Chondrocyte (in vitro differentiated cells): ENCODE measurements at regions not wholly inside any gene's neighbourhood (a gene's known extent, or its start where the extent isn't known, plus 50 kb on each side); places are given as distances from the start of the nearest gene placed in this dataset.

ENCODE experiments used
- DNase-seq: peaks from one replicate; pipeline ENCODE4 v3.0.0; 2021; ENCODE audit warnings: mixed read lengths, low spot score
- H3K27ac Mint-ChIP-seq: one replicate; pipeline ENCODE4 v1.8.0; 2021; ENCODE audit warnings: mild to moderate bottlenecking, moderate library complexity, mixed read lengths; ENCODE audit not compliant: unreplicated experiment
- H3K27me3 Mint-ChIP-seq: 2 replicates; pipeline ENCODE4 v1.8.0; 2021; ENCODE audit warnings: low read depth, mixed read lengths
- H3K36me3 Mint-ChIP-seq: 2 replicates; pipeline ENCODE4 v1.8.0; 2021; ENCODE audit warnings: low read depth, mixed read lengths
- H3K4me1 Mint-ChIP-seq: 2 replicates; pipeline ENCODE4 v1.8.0; 2021; ENCODE audit warnings: low read depth, mild to moderate bottlenecking, mixed read lengths
- H3K4me3 Mint-ChIP-seq: one replicate; pipeline ENCODE4 v1.8.0; 2021; ENCODE audit warnings: mild to moderate bottlenecking, moderate library complexity, mixed read lengths; ENCODE audit not compliant: unreplicated experiment
- H3K9me3 Mint-ChIP-seq: 2 replicates; pipeline ENCODE4 v1.8.0; 2021; ENCODE audit warnings: low read depth, mixed read lengths
- TF ChIP-seq, protein P1 (sequence below): fragments of 200-600 bp; sonication (generic); IDR thresholded peaks from 2 replicates; pipeline ENCODE4 v1.5.0; 2021; ENCODE audit warnings: antibody characterized with exemption, mild to moderate bottlenecking, moderate library complexity

DNA sequence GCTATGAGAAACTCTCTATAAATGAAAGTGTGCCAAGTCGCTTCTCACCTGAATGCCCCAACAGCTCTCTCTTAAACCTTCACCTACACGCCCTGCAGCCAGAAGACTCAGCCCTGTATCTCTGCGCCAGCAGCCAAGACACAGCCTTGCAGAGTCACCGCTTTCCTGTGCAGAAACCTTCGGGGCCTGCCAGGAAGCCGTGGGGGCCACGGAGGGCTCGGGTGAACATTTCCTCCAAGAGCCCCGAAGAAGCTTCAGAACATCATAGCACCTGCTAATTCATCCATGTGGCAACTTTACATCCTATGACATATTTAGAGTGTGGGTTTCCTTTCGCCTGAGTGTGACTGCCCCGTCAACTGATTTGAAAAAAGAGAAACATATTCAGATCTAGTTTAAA, 55.7 kb upstream of the PRSS58 start:
- Mint-ChIP-seq H3K4me3 (no peak overlapping the region), H3K27ac (no peak overlapping the region), H3K4me1 (no peaks in the 10 kb centered on the region)

GRCh38 chr7:142311876-142312275, 54.0 kb upstream of the PRSS58 start:
- Mint-ChIP-seq H3K36me3 (no peaks in the 10 kb centered on the region), H3K9me3 (no peaks in the 10 kb centered on the region), H3K27ac (no peak overlapping the region), H3K27me3 (peaks cover 27% of the 10 kb centered on the region), H3K4me3 (no peak overlapping the region), H3K4me1 (no peaks in the 10 kb centered on the region)
- TF ChIP-seq, protein P1, sequence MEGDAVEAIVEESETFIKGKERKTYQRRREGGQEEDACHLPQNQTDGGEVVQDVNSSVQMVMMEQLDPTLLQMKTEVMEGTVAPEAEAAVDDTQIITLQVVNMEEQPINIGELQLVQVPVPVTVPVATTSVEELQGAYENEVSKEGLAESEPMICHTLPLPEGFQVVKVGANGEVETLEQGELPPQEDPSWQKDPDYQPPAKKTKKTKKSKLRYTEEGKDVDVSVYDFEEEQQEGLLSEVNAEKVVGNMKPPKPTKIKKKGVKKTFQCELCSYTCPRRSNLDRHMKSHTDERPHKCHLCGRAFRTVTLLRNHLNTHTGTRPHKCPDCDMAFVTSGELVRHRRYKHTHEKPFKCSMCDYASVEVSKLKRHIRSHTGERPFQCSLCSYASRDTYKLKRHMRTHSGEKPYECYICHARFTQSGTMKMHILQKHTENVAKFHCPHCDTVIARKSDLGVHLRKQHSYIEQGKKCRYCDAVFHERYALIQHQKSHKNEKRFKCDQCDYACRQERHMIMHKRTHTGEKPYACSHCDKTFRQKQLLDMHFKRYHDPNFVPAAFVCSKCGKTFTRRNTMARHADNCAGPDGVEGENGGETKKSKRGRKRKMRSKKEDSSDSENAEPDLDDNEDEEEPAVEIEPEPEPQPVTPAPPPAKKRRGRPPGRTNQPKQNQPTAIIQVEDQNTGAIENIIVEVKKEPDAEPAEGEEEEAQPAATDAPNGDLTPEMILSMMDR, result no peak
- no peak for DNase-seq

More for the DNA sequence above, 55.7 kb upstream of the PRSS58 start:
- H3K36me3 Mint-ChIP-seq, result no peaks in the 10 kb centered on the region
- TF ChIP-seq, protein P1, result no peak
- DNase-seq, result no peak
- H3K9me3 Mint-ChIP-seq, result no peaks in the 10 kb centered on the region
- peaks cover 28% of the 10 kb centered on the region for H3K27me3 Mint-ChIP-seq

DNA sequence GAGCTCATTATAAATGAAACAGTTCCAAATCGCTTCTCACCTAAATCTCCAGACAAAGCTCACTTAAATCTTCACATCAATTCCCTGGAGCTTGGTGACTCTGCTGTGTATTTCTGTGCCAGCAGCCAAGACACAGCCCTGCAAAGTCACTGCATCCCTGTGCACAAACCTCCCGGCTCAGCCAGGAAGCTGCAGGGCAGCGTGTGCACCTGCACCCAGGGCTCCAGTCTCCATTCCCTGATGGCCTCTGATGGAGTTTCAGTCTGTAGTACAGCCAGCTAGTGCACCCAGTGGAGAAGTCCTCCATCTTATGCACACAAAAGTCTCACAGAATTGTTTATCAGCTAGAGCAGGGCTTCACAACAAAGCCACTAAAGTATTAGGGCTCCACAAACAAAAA, 51.1 kb upstream of the PRSS58 start:
- Mint-ChIP-seq H3K9me3 (peaks cover 3% of the 10 kb centered on the region), H3K4me3 (no peak overlapping the region), H3K36me3 (no peaks in the 10 kb centered on the region), H3K27ac (no peak overlapping the region), H3K27me3 (peaks cover 29% of the 10 kb centered on the region), H3K4me1 (no peaks in the 10 kb centered on the region)
- no peak for DNase-seq
- TF ChIP-seq, protein P1, result no peak

DNA sequence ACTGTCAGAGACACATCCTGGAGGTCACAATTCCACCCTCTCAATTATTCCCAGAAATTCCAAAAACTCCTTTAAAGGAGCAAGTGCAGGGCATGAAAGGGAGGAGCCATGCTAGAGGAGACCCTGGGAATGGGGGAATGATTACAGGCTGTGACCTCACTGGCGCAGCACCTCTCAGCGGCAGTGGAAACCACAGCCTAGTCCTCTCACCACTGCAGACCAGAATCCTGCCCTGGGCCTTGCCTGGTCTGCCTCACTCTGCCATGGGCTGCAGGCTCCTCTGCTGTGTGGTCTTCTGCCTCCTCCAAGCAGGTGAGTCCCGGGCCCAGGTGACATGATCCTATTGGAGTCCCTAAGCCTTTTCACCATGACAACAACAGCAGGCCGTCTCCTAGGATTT, 50.5 kb upstream of the PRSS58 start:
- Mint-ChIP-seq H3K9me3 (peaks cover 3% of the 10 kb centered on the region), H3K27me3 (peaks cover 33% of the 10 kb centered on the region), H3K27ac (no peak overlapping the region), H3K4me1 (no peaks in the 10 kb centered on the region), H3K4me3 (no peak overlapping the region), H3K36me3 (no peaks in the 10 kb centered on the region)
- TF ChIP-seq, protein P1, result no peak
- no peak for DNase-seq
